ENCODE measurements at regions not wholly inside any gene's neighbourhood (a gene's known extent, or its start where the extent isn't known, plus 50 kb on each side); places are given as distances from the start of the nearest gene placed in this dataset.

DNA sequence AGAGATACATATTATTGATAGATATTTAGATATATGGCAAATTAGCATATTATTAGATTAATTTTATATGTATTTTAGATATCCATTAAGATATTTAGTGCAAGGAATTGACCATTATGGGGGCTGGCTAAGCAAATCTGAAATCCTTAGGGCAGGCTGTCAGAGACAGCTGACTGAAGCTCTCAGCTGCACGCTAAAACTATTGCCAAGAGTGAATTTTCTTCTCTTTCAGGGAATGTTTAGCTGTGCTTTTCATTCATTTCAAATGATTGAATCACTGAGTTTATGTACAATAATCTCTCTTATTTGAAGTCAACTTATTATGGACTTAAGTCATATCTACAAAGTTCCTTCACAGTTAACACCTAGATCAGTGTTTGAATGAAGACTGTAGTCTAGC lies 566.5 kb downstream of the LRFN5 start:
- TF ChIP-seq, protein P1, sequence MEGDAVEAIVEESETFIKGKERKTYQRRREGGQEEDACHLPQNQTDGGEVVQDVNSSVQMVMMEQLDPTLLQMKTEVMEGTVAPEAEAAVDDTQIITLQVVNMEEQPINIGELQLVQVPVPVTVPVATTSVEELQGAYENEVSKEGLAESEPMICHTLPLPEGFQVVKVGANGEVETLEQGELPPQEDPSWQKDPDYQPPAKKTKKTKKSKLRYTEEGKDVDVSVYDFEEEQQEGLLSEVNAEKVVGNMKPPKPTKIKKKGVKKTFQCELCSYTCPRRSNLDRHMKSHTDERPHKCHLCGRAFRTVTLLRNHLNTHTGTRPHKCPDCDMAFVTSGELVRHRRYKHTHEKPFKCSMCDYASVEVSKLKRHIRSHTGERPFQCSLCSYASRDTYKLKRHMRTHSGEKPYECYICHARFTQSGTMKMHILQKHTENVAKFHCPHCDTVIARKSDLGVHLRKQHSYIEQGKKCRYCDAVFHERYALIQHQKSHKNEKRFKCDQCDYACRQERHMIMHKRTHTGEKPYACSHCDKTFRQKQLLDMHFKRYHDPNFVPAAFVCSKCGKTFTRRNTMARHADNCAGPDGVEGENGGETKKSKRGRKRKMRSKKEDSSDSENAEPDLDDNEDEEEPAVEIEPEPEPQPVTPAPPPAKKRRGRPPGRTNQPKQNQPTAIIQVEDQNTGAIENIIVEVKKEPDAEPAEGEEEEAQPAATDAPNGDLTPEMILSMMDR (IDR thresholded peaks at IDR 0.05) = no peak
- no peak for TF ChIP-seq POLR2A (IDR thresholded peaks at IDR 0.05)

Measured in thyroid gland (tissue), 4 donors.